ENCODE measurements at regions not wholly inside any gene's neighbourhood (a gene's known extent, or its start where the extent isn't known, plus 50 kb on each side); places are given as distances from the start of the nearest gene placed in this dataset.

DNA sequence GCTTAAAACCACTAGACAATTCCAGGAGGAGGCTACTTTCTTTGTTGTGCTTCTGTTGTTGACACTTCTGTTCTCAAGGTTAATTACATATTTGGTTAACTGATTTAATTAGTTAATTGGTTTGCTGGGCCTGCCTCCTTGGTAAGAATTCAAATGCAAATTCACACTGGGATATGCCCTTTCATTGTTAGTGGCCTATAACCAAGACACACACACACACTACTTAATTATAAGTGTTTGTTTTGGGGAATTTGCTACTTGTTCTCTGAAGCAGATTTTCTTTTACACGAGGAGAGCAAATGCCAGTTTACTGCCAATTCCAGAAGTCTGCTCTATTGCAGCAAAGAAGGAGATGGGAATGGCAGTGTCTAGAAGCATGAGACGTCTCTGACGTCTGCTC, 101.6 kb upstream of the BASP1 start:
- TF ChIP-seq ISL1 (CRISPR knock-in tag; IDR thresholded peaks at IDR 0.05) (no peak), TOX (CRISPR knock-in tag; IDR thresholded peaks at IDR 0.05; ENCODE audit: borderline replicate concordance) (no peak), ZNF70 (CRISPR knock-in tag; IDR thresholded peaks at IDR 0.05) (no peak), ZC3H10 (CRISPR knock-in tag; IDR thresholded peaks at IDR 0.05) (no peak), BACH2 (CRISPR knock-in tag; IDR thresholded peaks at IDR 0.05; ENCODE audit: borderline replicate concordance) (no peak), PPARA (CRISPR knock-in tag; IDR thresholded peaks at IDR 0.05; ENCODE audit: borderline replicate concordance) (no peak), ARNTL (CRISPR knock-in tag; IDR thresholded peaks at IDR 0.05; ENCODE audit: borderline replicate concordance, low read depth) (no peak)
- TF ChIP-seq, protein P1, sequence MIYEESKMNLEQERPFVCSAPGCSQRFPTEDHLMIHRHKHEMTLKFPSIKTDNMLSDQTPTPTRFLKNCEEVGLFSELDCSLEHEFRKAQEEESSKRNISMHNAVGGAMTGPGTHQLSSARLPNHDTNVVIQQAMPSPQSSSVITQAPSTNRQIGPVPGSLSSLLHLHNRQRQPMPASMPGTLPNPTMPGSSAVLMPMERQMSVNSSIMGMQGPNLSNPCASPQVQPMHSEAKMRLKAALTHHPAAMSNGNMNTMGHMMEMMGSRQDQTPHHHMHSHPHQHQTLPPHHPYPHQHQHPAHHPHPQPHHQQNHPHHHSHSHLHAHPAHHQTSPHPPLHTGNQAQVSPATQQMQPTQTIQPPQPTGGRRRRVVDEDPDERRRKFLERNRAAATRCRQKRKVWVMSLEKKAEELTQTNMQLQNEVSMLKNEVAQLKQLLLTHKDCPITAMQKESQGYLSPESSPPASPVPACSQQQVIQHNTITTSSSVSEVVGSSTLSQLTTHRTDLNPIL (CRISPR knock-in tag; IDR thresholded peaks at IDR 0.05; ENCODE audit: low read depth): no peak
- TF ChIP-seq, protein P2, sequence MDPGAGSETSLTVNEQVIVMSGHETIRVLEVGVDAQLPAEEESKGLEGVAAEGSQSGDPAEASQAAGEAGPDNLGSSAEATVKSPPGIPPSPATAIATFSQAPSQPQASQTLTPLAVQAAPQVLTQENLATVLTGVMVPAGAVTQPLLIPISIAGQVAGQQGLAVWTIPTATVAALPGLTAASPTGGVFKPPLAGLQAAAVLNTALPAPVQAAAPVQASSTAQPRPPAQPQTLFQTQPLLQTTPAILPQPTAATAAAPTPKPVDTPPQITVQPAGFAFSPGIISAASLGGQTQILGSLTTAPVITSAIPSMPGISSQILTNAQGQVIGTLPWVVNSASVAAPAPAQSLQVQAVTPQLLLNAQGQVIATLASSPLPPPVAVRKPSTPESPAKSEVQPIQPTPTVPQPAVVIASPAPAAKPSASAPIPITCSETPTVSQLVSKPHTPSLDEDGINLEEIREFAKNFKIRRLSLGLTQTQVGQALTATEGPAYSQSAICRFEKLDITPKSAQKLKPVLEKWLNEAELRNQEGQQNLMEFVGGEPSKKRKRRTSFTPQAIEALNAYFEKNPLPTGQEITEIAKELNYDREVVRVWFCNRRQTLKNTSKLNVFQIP (CRISPR knock-in tag; IDR thresholded peaks at IDR 0.05; ENCODE audit: borderline replicate concordance, low read depth): no peak
- no peak for ATAC-seq

DNA sequence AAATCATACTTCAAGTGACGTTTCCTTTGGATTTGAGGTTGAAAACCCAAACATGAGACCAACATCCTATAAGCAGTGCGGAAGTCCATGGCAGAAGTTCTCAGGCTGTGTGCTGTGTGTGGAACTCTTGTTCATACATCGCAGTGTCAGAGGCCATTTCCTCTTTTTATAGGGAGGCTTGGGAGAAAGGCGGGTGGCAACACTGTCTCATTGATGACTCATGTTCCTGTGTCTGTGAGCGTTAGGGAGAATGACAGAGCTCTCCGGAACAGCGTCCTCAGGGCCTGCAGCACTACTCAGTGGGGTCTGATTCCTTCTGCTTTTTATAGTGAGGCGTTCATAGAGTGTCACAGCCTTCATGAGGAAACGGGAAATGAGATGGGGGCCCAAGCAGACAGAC, 98.8 kb upstream of the BASP1 start:
- peak; percentile 98 for ATAC-seq
- peak; percentile 92 for TF ChIP-seq ZFP3 (CRISPR knock-in tag; IDR thresholded peaks at IDR 0.05)
- no peak for TF ChIP-seq ZNF8 (CRISPR knock-in tag; IDR thresholded peaks at IDR 0.05)
- TF ChIP-seq RARB (CRISPR knock-in tag; IDR thresholded peaks at IDR 0.05): no peak

DNA sequence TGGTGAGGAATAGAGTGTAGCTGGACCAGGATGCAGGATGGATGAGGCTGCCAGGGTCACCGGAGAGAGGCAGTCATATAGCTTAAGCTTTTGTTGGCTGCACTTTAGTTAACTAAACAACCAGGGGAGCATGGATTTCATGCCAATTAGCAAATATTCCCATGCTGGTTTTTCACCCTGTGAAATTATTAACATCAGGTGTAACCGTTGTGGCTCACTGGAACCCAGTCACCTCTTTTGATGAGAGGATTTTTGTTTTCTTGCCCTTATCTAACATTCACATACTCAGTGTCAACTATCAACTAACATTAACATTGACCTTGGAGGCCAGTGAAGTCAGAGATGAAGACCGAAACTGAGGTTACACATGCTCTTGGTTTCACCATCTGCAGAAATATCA, 97.2 kb upstream of the BASP1 start:
- TF ChIP-seq ZNF565 (CRISPR knock-in tag; conservative IDR thresholded peaks at IDR 0.05; ENCODE audit: low read depth) (no peak), PPARA (CRISPR knock-in tag; IDR thresholded peaks at IDR 0.05; ENCODE audit: borderline replicate concordance) (no peak), RARB (CRISPR knock-in tag; IDR thresholded peaks at IDR 0.05) (no peak), BACH2 (CRISPR knock-in tag; IDR thresholded peaks at IDR 0.05; ENCODE audit: borderline replicate concordance) (no peak), ARNTL (CRISPR knock-in tag; IDR thresholded peaks at IDR 0.05; ENCODE audit: borderline replicate concordance, low read depth) (no peak), ISL1 (CRISPR knock-in tag; IDR thresholded peaks at IDR 0.05) (no peak), ZFP30 (CRISPR knock-in tag; IDR thresholded peaks at IDR 0.05) (no peak), ESRRG (CRISPR knock-in tag; IDR thresholded peaks at IDR 0.05) (no peak), GLIS3 (CRISPR knock-in tag; IDR thresholded peaks at IDR 0.05) (no peak), TCF4 (CRISPR knock-in tag; IDR thresholded peaks at IDR 0.05; ENCODE audit: borderline replicate concordance) (no peak), ZNF8 (CRISPR knock-in tag; IDR thresholded peaks at IDR 0.05) (no peak), ZFP3 (CRISPR knock-in tag; IDR thresholded peaks at IDR 0.05) (no peak), SNAI2 (CRISPR knock-in tag; IDR thresholded peaks at IDR 0.05) (no peak), TOX (CRISPR knock-in tag; IDR thresholded peaks at IDR 0.05; ENCODE audit: borderline replicate concordance) (no peak), OSR1 (CRISPR knock-in tag; IDR thresholded peaks at IDR 0.05) (no peak)
- TF ChIP-seq, protein P2 (CRISPR knock-in tag; IDR thresholded peaks at IDR 0.05; ENCODE audit: borderline replicate concordance, low read depth): no peak
- TF ChIP-seq, protein P3, sequence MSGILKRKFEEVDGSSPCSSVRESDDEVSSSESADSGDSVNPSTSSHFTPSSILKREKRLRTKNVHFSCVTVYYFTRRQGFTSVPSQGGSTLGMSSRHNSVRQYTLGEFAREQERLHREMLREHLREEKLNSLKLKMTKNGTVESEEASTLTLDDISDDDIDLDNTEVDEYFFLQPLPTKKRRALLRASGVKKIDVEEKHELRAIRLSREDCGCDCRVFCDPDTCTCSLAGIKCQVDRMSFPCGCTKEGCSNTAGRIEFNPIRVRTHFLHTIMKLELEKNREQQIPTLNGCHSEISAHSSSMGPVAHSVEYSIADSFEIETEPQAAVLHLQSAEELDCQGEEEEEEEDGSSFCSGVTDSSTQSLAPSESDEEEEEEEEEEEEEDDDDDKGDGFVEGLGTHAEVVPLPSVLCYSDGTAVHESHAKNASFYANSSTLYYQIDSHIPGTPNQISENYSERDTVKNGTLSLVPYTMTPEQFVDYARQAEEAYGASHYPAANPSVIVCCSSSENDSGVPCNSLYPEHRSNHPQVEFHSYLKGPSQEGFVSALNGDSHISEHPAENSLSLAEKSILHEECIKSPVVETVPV (CRISPR knock-in tag; IDR thresholded peaks at IDR 0.05): no peak
- TF ChIP-seq, protein P4, sequence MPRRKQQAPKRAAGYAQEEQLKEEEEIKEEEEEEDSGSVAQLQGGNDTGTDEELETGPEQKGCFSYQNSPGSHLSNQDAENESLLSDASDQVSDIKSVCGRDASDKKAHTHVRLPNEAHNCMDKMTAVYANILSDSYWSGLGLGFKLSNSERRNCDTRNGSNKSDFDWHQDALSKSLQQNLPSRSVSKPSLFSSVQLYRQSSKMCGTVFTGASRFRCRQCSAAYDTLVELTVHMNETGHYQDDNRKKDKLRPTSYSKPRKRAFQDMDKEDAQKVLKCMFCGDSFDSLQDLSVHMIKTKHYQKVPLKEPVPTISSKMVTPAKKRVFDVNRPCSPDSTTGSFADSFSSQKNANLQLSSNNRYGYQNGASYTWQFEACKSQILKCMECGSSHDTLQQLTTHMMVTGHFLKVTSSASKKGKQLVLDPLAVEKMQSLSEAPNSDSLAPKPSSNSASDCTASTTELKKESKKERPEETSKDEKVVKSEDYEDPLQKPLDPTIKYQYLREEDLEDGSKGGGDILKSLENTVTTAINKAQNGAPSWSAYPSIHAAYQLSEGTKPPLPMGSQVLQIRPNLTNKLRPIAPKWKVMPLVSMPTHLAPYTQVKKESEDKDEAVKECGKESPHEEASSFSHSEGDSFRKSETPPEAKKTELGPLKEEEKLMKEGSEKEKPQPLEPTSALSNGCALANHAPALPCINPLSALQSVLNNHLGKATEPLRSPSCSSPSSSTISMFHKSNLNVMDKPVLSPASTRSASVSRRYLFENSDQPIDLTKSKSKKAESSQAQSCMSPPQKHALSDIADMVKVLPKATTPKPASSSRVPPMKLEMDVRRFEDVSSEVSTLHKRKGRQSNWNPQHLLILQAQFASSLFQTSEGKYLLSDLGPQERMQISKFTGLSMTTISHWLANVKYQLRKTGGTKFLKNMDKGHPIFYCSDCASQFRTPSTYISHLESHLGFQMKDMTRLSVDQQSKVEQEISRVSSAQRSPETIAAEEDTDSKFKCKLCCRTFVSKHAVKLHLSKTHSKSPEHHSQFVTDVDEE (CRISPR knock-in tag; IDR thresholded peaks at IDR 0.05): no peak
- TF ChIP-seq, protein P5, sequence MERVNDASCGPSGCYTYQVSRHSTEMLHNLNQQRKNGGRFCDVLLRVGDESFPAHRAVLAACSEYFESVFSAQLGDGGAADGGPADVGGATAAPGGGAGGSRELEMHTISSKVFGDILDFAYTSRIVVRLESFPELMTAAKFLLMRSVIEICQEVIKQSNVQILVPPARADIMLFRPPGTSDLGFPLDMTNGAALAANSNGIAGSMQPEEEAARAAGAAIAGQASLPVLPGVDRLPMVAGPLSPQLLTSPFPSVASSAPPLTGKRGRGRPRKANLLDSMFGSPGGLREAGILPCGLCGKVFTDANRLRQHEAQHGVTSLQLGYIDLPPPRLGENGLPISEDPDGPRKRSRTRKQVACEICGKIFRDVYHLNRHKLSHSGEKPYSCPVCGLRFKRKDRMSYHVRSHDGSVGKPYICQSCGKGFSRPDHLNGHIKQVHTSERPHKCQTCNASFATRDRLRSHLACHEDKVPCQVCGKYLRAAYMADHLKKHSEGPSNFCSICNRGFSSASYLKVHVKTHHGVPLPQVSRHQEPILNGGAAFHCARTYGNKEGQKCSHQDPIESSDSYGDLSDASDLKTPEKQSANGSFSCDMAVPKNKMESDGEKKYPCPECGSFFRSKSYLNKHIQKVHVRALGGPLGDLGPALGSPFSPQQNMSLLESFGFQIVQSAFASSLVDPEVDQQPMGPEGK (CRISPR knock-in tag; IDR thresholded peaks at IDR 0.05; ENCODE audit: borderline replicate concordance): no peak
- TF ChIP-seq, protein P1 (CRISPR knock-in tag; IDR thresholded peaks at IDR 0.05; ENCODE audit: low read depth): no peak
- no peak for ATAC-seq
